DND-41 (cell line): ENCODE measurements at regions not wholly inside any gene's neighbourhood (a gene's known extent, or its start where the extent isn't known, plus 50 kb on each side); places are given as distances from the start of the nearest gene placed in this dataset.

ENCODE experiments used
- EZH2 ChIP-seq: IDR thresholded peaks from 3 replicates; pipeline ENCODE4 v1.6.1; 2012; ENCODE audit warnings: borderline replicate concordance, low read depth, mild to moderate bottlenecking, moderate library complexity, low read length, inconsistent platforms; ENCODE audit not compliant: severe bottlenecking
- TF ChIP-seq, protein P1 (sequence below): IDR thresholded peaks from 2 replicates; pipeline ENCODE4 v1.5.1; 2012; ENCODE audit warnings: borderline replicate concordance, low read length, moderate library complexity, mild to moderate bottlenecking; ENCODE audit not compliant: poor library complexity, severe bottlenecking; ENCODE audit errors: extremely low read depth

DNA sequence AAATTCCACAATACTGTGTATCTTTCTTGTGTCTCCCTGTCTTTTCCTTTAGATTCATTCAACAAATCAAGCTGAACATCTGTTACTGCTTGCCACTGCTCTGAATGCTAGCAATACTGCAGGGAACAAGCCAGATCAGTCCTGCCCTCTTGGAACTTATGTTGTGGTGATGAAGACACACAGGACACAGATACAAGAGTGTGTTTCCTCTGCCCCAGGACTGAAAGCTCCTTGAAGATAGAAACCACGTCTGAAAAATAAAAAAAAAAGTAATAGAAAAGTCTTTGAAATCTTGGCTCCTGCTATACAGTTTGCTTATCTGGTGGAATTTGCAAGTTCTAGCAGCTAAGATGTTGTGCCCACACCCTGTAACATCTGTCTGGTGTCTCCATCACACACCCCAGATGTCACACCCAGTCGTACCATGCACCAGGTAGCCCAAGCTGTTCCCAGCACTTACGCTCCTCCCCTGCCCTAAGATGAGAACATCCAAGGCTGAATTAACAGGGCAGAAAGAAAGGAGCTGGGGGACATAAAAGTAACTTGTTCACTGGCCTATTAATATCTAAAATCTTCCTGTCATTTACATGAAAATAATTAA is 80.2 kb upstream of the GALNT2 start:
- TF ChIP-seq, protein P1, sequence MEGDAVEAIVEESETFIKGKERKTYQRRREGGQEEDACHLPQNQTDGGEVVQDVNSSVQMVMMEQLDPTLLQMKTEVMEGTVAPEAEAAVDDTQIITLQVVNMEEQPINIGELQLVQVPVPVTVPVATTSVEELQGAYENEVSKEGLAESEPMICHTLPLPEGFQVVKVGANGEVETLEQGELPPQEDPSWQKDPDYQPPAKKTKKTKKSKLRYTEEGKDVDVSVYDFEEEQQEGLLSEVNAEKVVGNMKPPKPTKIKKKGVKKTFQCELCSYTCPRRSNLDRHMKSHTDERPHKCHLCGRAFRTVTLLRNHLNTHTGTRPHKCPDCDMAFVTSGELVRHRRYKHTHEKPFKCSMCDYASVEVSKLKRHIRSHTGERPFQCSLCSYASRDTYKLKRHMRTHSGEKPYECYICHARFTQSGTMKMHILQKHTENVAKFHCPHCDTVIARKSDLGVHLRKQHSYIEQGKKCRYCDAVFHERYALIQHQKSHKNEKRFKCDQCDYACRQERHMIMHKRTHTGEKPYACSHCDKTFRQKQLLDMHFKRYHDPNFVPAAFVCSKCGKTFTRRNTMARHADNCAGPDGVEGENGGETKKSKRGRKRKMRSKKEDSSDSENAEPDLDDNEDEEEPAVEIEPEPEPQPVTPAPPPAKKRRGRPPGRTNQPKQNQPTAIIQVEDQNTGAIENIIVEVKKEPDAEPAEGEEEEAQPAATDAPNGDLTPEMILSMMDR, result no peak
- no peak for TF ChIP-seq EZH2
